Effector memory CD8-positive, alpha-beta T cell (primary cell): ENCODE measurements at regions not wholly inside any gene's neighbourhood (a gene's known extent, or its start where the extent isn't known, plus 50 kb on each side); places are given as distances from the start of the nearest gene placed in this dataset.
"Not testable (repeated sequence)": the region's sequence is repeated elsewhere in the genome, so short reads cannot be mapped to it uniquely, and the experiment has no call there.

ENCODE experiments used
- ATAC-seq: fragments of 150-1000 bp; cut with Tn5 transposase; replicated peaks from 2 replicates; pipeline ENCODE4 v1.10.0; 2021; ENCODE audit warnings: mild to moderate bottlenecking, moderate library complexity
- DNase-seq, 3 experiments: peaks; one replicate each; pipeline ENCODE4 v3.0.0; 2021
- H3K27ac Mint-ChIP-seq, 2 donors: one replicate each; pipeline ENCODE4 v1.8.0; 2022; ENCODE audit warnings: mild to moderate bottlenecking in 2 of 2, mixed read lengths in 2 of 2, moderate library complexity in 2 of 2
- H3K27me3 Mint-ChIP-seq, 2 donors: one replicate each; pipeline ENCODE4 v1.8.0; 2022; ENCODE audit warnings: mixed read lengths in 2 of 2
- H3K36me3 Mint-ChIP-seq: one replicate; pipeline ENCODE4 v1.8.0; 2022; ENCODE audit warnings: mild to moderate bottlenecking, moderate library complexity, mixed read lengths; ENCODE audit not compliant: insufficient read depth
- H3K4me1 Mint-ChIP-seq, 2 donors: one replicate each; pipeline ENCODE4 v1.8.0; 2022; ENCODE audit warnings: low read depth in 2 of 2, mixed read lengths in 2 of 2
- H3K4me3 Mint-ChIP-seq, 2 donors: one replicate each; pipeline ENCODE4 v1.8.0; 2022; ENCODE audit warnings: mild to moderate bottlenecking in 2 of 2, mixed read lengths in 2 of 2, moderate library complexity in 2 of 2
- H3K9me3 Mint-ChIP-seq, 2 donors: one replicate each; pipeline ENCODE4 v1.8.0; 2022; ENCODE audit warnings: mixed read lengths in 2 of 2

DNA sequence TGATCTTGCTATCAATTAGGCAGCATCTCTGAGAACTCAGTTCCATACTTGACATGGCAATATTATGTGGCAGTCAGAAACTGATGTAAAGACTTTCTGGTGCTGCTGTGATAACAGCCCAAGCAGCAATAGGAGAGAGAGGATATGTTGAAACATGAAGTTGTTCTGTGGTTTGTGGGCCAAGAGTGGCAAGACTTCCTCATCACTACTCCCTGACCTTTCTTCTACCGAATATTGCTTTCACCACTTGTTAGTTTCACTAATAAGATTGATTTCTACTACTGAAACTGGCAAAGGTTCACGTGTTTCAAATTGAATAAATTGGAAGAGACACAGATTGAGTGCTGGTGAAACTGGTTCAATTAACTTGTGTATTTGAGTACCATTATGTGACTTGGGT is 852.6 kb upstream of the RAG2 start:
- Mint-ChIP-seq H3K27ac (no peak overlapping the region), H3K4me1 (no peaks in the 10 kb centered on the region), H3K9me3 (peaks cover 7 to 8% of the 10 kb centered on the region in 2 donors), H3K27me3 (no peaks in the 10 kb centered on the region), H3K36me3 (no peaks in the 10 kb centered on the region), H3K4me3 (no peak overlapping the region)
- no peak for ATAC-seq
- DNase-seq: no peak

DNA sequence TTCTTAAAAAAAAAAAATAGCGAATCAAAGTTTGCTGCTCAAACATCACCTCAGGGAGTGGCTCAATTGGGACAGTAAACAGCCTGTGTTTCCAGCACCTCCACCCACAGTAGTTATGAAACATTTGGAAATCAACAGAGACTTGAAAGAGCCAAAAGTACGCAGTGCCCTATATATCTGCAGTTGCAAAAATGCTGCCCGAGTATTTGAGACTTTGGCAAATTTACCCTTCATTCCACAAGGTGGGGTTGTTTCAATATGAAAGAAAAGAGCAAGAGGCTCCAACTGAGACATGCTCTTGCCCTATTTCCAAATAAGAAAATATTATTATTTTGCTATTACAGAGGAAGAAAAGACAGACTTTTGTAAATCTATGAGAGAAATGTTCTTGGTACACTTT is 851.1 kb upstream of the RAG2 start:
- no peaks in the 10 kb centered on the region for H3K4me1 Mint-ChIP-seq
- H3K27me3 Mint-ChIP-seq: no peaks in the 10 kb centered on the region
- no peaks in the 10 kb centered on the region for H3K36me3 Mint-ChIP-seq
- H3K27ac Mint-ChIP-seq: no peak overlapping the region
- no peak overlapping the region for H3K4me3 Mint-ChIP-seq
- DNase-seq: no peak
- peaks cover 4 to 9% of the 10 kb centered on the region in 2 donors for H3K9me3 Mint-ChIP-seq
- ATAC-seq: no peak

- ATAC-seq (no peak), DNase-seq (no peak)
- Mint-ChIP-seq H3K4me1 (no peaks in the 10 kb centered on the region), H3K36me3 (no peaks in the 10 kb centered on the region), H3K27me3 (no peaks in the 10 kb centered on the region), H3K27ac (no peak overlapping the region), H3K4me3 (no peak overlapping the region), H3K9me3 (peaks cover 0 to 12% of the 10 kb centered on the region in 2 donors)
Measured at GRCh38 chr11:37442576-37442975, 844.5 kb upstream of the RAG2 start.

DNA sequence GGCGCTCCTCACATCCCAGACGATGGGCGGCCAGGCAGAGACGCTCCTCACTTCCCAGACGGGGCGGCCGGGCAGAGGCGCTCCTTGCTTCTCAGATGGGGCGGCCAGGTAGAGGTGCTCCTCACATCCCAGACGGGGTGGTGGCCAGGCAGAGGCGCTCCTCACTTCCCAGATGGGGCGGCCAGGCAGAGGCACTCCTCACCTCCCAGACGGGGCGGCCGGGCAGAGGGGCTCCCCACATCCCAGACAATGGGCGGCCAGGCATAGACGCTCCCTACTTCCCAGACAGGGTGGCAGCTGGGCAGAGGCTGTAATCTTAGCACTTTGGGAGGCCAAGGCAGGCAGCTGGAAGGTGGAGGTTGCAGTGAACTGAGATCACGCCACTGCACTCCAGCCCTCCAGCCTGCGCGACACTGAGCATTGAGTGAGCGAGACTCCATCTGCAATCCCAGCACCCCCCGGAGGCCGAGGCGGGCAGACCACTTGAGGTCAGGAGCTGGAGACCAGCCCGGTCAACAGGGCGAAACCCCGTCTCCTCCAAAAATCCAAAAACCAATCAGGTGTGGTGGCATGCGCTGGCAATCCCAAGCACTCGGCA is 833.7 kb upstream of the RAG2 start:
- not testable (repeated sequence) for H3K4me1 Mint-ChIP-seq, ATAC-seq, H3K27me3 Mint-ChIP-seq, H3K4me3 Mint-ChIP-seq, DNase-seq, H3K27ac Mint-ChIP-seq, H3K36me3 Mint-ChIP-seq
- peaks cover 7 to 15% of the 10 kb centered on the region in 2 donors for H3K9me3 Mint-ChIP-seq

- H3K36me3 Mint-ChIP-seq, ATAC-seq, H3K27me3 Mint-ChIP-seq, DNase-seq, H3K4me3 Mint-ChIP-seq, H3K27ac Mint-ChIP-seq, H3K4me1 Mint-ChIP-seq: not testable (repeated sequence)
- peaks cover 7 to 19% of the 10 kb centered on the region in 2 donors for H3K9me3 Mint-ChIP-seq
Measured at GRCh38 chr11:37430966-37431632, 833.1 kb upstream of the RAG2 start.

DNA sequence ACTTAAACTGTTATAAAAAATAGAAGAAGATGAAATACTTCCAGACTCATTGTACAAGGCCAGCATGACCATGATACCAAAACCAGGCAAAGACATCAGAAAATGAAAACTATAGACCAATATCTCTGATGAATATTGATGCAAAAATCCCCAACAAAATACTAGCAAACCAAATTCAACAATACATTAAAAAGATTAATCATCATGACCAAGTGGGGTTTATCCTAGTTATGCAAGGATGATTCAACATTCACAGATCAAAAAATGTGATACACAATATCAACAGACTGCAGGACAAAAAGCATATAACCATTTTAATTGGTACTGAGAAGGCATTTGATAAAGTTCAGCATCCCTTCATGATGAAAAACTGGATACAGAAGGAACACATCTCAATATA is 824.5 kb upstream of the RAG2 start:
- H3K4me1 Mint-ChIP-seq: no peaks in the 10 kb centered on the region
- ATAC-seq (no peak), DNase-seq (no peak)
- no peak overlapping the region for H3K27ac Mint-ChIP-seq
- H3K27me3 Mint-ChIP-seq: no peaks in the 10 kb centered on the region
- peaks cover 5 to 27% of the 10 kb centered on the region in 2 donors for H3K9me3 Mint-ChIP-seq
- no peak overlapping the region for H3K4me3 Mint-ChIP-seq
- H3K36me3 Mint-ChIP-seq: no peaks in the 10 kb centered on the region

DNA sequence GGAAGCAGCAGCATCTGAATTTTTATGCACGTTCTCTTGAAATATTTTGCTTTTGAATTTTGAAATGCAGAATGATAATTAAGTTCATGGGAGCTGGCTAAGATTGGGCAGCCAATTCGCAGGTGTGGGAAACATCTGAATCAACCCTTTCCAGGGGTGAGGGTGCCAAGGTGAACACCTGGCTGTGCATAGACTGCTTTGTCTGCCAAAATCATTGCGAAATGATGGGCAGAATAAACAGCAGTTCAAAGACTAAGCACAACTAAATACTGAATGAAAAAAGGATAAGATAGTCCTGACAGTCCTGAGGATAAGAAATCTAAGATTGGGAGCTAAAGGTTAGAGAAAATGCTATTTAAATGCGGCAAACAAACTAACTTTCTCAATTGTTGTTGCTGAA is 813.3 kb upstream of the RAG2 start:
- DNase-seq: no peak
- no peaks in the 10 kb centered on the region for H3K4me1 Mint-ChIP-seq
- no peaks in the 10 kb centered on the region for H3K36me3 Mint-ChIP-seq
- H3K27me3 Mint-ChIP-seq: no peaks in the 10 kb centered on the region
- no peak overlapping the region for H3K27ac Mint-ChIP-seq
- no peak overlapping the region for H3K4me3 Mint-ChIP-seq
- ATAC-seq: no peak
- H3K9me3 Mint-ChIP-seq: peaks cover 3 to 8% of the 10 kb centered on the region in 2 donors

DNA sequence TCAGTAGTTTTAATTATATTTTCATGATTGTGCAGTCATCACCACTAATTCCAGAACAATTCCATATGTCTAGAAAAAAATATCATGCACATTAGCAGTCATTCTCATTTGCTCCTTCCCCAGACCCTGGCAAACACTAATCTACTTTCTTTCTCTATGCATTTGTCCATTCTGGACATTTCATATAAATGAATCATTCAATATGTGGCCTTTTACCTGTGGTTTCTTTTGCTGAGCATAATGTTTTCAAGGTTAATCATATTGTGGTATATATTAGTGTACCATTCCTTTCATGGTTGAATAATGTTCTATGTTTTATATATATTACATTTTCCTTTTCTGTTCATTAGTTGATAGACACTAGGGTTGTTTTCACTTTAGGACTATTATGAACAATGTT is 811.1 kb upstream of the RAG2 start:
- H3K36me3 Mint-ChIP-seq: no peaks in the 10 kb centered on the region
- H3K27ac Mint-ChIP-seq: no peak overlapping the region
- peaks cover 3 to 8% of the 10 kb centered on the region in 2 donors for H3K9me3 Mint-ChIP-seq
- no peak overlapping the region for H3K4me3 Mint-ChIP-seq
- ATAC-seq (no peak), DNase-seq (no peak)
- no peaks in the 10 kb centered on the region for H3K27me3 Mint-ChIP-seq
- H3K4me1 Mint-ChIP-seq: no peaks in the 10 kb centered on the region

- peaks cover 1 to 6% of the 10 kb centered on the region in 2 donors for H3K9me3 Mint-ChIP-seq
- ATAC-seq (no peak), DNase-seq (no peak)
- no peaks in the 10 kb centered on the region for H3K27me3 Mint-ChIP-seq
- no peak overlapping the region for H3K27ac Mint-ChIP-seq
- no peaks in the 10 kb centered on the region for H3K36me3 Mint-ChIP-seq
- no peaks in the 10 kb centered on the region for H3K4me1 Mint-ChIP-seq
- H3K4me3 Mint-ChIP-seq: no peak overlapping the region
Measured at GRCh38 chr11:37407461-37407860, 809.4 kb upstream of the RAG2 start.

- Mint-ChIP-seq H3K9me3 (peaks cover 0 to 3% of the 10 kb centered on the region in 2 donors), H3K27me3 (no peaks in the 10 kb centered on the region), H3K27ac (no peak overlapping the region), H3K4me1 (no peaks in the 10 kb centered on the region), H3K36me3 (no peaks in the 10 kb centered on the region), H3K4me3 (no peak overlapping the region)
- ATAC-seq (no peak), DNase-seq (no peak)
Measured at GRCh38 chr11:37406651-37407050, 808.6 kb upstream of the RAG2 start.

DNA sequence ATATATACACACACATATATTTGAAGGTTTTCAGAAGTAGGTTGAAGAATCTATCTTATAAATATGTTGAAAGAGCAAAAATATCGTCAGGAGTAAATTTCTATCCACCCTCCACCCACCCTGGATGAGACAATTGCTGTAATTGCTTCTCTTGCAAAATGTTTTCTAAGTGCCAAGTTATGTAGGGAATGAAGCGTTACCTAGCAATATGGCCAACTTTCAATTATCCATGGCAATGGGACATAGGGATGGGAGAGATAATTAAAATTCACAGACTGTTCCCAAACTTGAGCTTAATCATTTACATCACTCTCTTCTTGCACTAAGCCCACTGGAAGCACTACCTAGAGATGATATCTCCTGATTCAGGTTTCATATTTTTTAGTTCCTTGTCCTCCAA is 806.2 kb upstream of the RAG2 start:
- no peaks in the 10 kb centered on the region for H3K4me1 Mint-ChIP-seq
- H3K36me3 Mint-ChIP-seq: no peaks in the 10 kb centered on the region
- H3K9me3 Mint-ChIP-seq: peaks cover 0 to 6% of the 10 kb centered on the region in 2 donors
- ATAC-seq: no peak
- H3K27ac Mint-ChIP-seq: no peak overlapping the region
- H3K27me3 Mint-ChIP-seq: no peaks in the 10 kb centered on the region
- H3K4me3 Mint-ChIP-seq: no peak overlapping the region
- DNase-seq: no peak

DNA sequence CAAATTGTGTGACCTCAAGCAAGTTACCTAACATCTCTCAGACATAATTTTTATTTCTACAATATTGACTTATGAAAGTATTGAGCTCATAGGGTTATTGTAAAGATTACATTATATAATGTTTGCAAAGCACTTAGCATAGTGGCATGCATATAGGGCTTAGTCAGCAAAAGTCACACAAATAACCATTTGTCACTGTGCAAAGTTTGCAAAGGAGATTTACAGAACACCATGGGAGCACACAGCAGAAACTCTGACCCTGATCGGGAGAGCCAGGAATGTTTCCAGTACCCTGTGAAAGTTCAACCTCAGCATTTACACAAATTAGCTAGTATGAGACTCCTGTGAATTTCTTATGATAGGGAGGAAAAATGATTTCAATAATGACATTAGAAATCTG is 804.6 kb upstream of the RAG2 start:
- ATAC-seq: no peak
- Mint-ChIP-seq H3K36me3 (no peaks in the 10 kb centered on the region), H3K4me3 (no peak overlapping the region), H3K9me3 (peaks cover 0 to 7% of the 10 kb centered on the region in 2 donors), H3K27ac (no peak overlapping the region), H3K27me3 (no peaks in the 10 kb centered on the region), H3K4me1 (no peaks in the 10 kb centered on the region)
- DNase-seq: no peak

GRCh38 chr11:37394236-37394870 is 796.3 kb upstream of the RAG2 start:
- Mint-ChIP-seq H3K4me1 (no peaks in the 10 kb centered on the region), H3K36me3 (no peaks in the 10 kb centered on the region), H3K27me3 (no peaks in the 10 kb centered on the region), H3K9me3 (peaks cover 10 to 18% of the 10 kb centered on the region in 2 donors), H3K4me3 (no peak overlapping the region), H3K27ac (no peak overlapping the region)
- no peak for ATAC-seq
- no peak for DNase-seq

DNA sequence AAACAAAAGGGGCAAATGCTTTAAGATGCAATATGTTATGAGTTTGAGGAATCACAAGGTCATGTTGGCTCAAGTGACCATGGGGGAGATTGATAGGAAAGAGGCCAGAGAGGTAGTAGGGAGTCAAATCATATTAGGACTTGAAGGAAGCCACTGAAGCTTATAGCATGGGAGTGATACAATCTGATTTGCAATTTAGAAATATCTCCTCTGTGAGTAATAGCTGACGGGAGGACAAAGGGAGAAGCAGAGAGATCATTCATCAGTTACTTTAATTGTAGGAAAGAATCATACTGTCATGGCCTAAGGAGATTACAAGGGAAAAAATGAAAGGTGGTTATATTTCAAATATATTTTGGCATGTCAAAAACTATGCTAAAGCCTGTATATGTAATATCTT is 793.6 kb upstream of the RAG2 start:
- Mint-ChIP-seq H3K4me3 (no peak overlapping the region), H3K4me1 (no peaks in the 10 kb centered on the region), H3K36me3 (no peaks in the 10 kb centered on the region), H3K9me3 (peaks cover 14 to 26% of the 10 kb centered on the region in 2 donors), H3K27me3 (no peaks in the 10 kb centered on the region), H3K27ac (no peak overlapping the region)
- no peak for DNase-seq
- ATAC-seq: no peak
